MM.1S (cell line): ENCODE measurements at regions not wholly inside any gene's neighbourhood (a gene's known extent, or its start where the extent isn't known, plus 50 kb on each side); places are given as distances from the start of the nearest gene placed in this dataset.

Source experiments
- DNase-seq: peaks from one replicate; pipeline ENCODE4 v3.0.0-alpha.2; 2015
- H2AFZ ChIP-seq: fragments of 300-600 bp; sonication (generic); 2 replicates; pipeline ENCODE4 v1.6.0; 2016; ENCODE audit warnings: antibody characterized with exemption, low read length
- H3F3A ChIP-seq: fragments of 300-600 bp; sonication (generic); 2 replicates; pipeline ENCODE4 v1.6.1; 2016; ENCODE audit warnings: mild to moderate bottlenecking, antibody characterized with exemption, low read length, moderate library complexity, mixed read lengths; ENCODE audit not compliant: insufficient read depth
- H3K27ac ChIP-seq: fragments of 300-600 bp; sonication (generic); 2 replicates; pipeline ENCODE4 v1.5.1; 2016; ENCODE audit warnings: mild to moderate bottlenecking, low read length
- H3K27me3 ChIP-seq: fragments of 300-600 bp; sonication (generic); replicated peaks from 2 replicates; pipeline ENCODE4 v1.6.0; 2016; ENCODE audit warnings: low read length; ENCODE audit not compliant: insufficient read depth
- H3K36me3 ChIP-seq: fragments of 300-600 bp; sonication (generic); replicated peaks from 2 replicates; pipeline ENCODE4 v1.6.1; 2016; ENCODE audit warnings: mild to moderate bottlenecking, low read length, mixed read lengths; ENCODE audit not compliant: insufficient read depth
- H3K4me1 ChIP-seq: fragments of 300-600 bp; sonication (generic); 2 replicates; pipeline ENCODE4 v1.6.1; 2016; ENCODE audit warnings: low read length, mixed read lengths
- H3K4me2 ChIP-seq: fragments of 300-600 bp; sonication (generic); 2 replicates; pipeline ENCODE4 v1.6.0; 2016; ENCODE audit warnings: low read depth, low read length
- H3K4me3 ChIP-seq: fragments of 300-600 bp; sonication (generic); 2 replicates; pipeline ENCODE4 v1.5.1; 2016; ENCODE audit warnings: low read length, mixed read lengths
- H3K79me2 ChIP-seq: fragments of 300-600 bp; sonication (generic); 2 replicates; pipeline ENCODE4 v1.6.1; 2016; ENCODE audit warnings: mixed run types, low read length, mixed read lengths
- H3K9ac ChIP-seq: fragments of 300-600 bp; sonication (generic); 2 replicates; pipeline ENCODE4 v1.6.1; 2016; ENCODE audit warnings: low read length, mixed read lengths
- H3K9me2 ChIP-seq: fragments of 300-600 bp; sonication (generic); replicated peaks from 2 replicates; pipeline ENCODE4 v1.6.1; 2016; ENCODE audit warnings: mild to moderate bottlenecking, low read length, mixed read lengths; ENCODE audit not compliant: insufficient read depth
- H3K9me3 ChIP-seq: fragments of 300-600 bp; sonication (generic); replicated peaks from 2 replicates; pipeline ENCODE4 v1.6.1; 2016; ENCODE audit warnings: mild to moderate bottlenecking, low read length, mixed read lengths; ENCODE audit not compliant: insufficient read depth
- H4K20me1 ChIP-seq: fragments of 300-600 bp; sonication (generic); 2 replicates; pipeline ENCODE4 v1.6.1; 2016; ENCODE audit warnings: mild to moderate bottlenecking, low read length, moderate library complexity, mixed read lengths; ENCODE audit not compliant: insufficient read depth
- CTCF ChIP-seq: fragments of 300-600 bp; sonication (generic); IDR thresholded peaks from 2 replicates; pipeline ENCODE4 v1.5.1; 2016; ENCODE audit warnings: antibody characterized with exemption, low read length, mixed read lengths
- EZH2 ChIP-seq: fragments of 300-600 bp; sonication (generic); optimal IDR thresholded peaks from 2 replicates; pipeline ENCODE3; 2017; ENCODE audit warnings: low read depth, mild to moderate bottlenecking, antibody characterized with exemption, low read length, mixed read lengths
- EZH2phosphoT487 ChIP-seq: fragments of 300-600 bp; sonication (generic); IDR thresholded peaks from 2 replicates; pipeline ENCODE4 v1.6.1; 2018; ENCODE audit warnings: antibody characterized with exemption, low read length

DNA sequence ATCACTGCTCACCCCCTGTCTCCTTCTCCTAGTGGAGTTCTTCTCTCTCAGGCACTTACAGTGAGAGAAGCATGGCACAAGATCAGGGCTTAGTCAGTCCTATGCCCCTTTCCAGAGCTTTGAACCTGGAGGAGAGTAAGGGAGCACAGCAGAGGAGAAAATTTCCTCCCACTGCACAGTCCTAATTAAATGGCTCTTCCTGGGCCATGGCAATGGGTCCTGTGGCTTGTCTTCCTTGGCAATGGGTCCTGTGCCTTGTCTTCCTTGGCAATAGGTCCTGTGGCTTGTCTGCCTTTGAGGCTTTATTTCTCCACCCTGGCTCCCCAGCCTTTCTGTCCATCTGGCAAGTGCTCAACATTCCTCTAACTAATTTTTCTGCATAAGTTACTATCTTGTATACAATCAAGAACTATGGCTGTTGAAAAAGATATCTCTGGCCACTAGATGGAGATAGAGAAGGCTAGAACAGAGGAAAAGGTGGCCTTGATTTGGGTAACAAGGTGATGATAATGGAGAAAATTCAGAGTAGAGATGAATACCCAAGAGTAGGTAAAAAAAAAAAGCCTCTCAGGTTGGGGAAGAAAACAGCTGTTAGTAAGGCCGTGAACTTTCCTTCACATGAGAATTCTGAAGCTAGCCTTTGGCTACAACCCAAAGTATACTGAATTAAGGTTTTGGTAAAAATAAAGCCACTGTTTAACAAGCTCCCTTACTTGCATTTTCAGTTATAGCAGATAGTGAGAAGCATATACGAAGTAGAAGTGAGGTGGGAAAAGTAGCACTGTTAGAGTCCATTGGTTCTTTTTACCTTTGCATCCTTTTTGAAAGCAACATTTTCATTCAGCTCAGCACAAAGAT, 504.9 kb downstream of the DOK5 start:
- Histone ChIP-seq H2AFZ (no peak overlapping the region), H3K9ac (no peak overlapping the region), H3K4me2 (no peak overlapping the region), H3K27ac (no peak overlapping the region), H4K20me1 (no peaks in the 10 kb centered on the region), H3K79me2 (no peaks in the 10 kb centered on the region), H3K9me2 (no peaks in the 10 kb centered on the region), H3K27me3 (no peaks in the 10 kb centered on the region), H3K9me3 (no peaks in the 10 kb centered on the region), H3F3A (no peaks in the 10 kb centered on the region), H3K4me3 (no peak overlapping the region), H3K4me1 (no peaks in the 10 kb centered on the region), H3K36me3 (no peaks in the 10 kb centered on the region)
- TF ChIP-seq CTCF (peak; percentile 66), EZH2phosphoT487 (no peak), EZH2 (no peak)
- DNase-seq, result peak; percentile 40

DNA sequence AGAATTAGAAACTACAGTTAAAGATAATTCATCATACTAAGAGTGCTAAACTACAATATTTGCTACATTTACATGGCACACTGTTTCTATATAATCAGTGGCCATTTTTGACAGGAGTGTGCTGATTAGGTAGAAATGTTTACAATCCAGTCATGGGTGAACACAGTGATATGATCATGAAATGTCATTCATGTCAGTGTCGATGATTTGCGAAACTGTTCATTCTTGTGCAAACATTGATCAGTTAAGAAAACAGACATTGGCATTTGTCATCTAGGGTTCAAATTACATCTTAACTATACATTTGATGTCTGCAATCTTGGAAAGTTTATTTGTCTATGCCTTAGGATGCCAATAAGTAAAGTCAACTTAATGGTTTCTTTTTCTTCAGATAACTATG, 474.9 kb downstream of the DOK5 start:
- Histone ChIP-seq H3K79me2 (no peaks in the 10 kb centered on the region), H3K9me2 (no peaks in the 10 kb centered on the region), H3K9ac (no peak overlapping the region), H3K4me3 (no peak overlapping the region), H2AFZ (no peak overlapping the region), H3K27me3 (no peaks in the 10 kb centered on the region), H4K20me1 (no peaks in the 10 kb centered on the region), H3K4me1 (no peaks in the 10 kb centered on the region), H3K9me3 (no peaks in the 10 kb centered on the region), H3F3A (no peaks in the 10 kb centered on the region), H3K4me2 (no peak overlapping the region), H3K36me3 (no peaks in the 10 kb centered on the region), H3K27ac (no peak overlapping the region)
- no peak for DNase-seq
- TF ChIP-seq CTCF, result no peak

DNA sequence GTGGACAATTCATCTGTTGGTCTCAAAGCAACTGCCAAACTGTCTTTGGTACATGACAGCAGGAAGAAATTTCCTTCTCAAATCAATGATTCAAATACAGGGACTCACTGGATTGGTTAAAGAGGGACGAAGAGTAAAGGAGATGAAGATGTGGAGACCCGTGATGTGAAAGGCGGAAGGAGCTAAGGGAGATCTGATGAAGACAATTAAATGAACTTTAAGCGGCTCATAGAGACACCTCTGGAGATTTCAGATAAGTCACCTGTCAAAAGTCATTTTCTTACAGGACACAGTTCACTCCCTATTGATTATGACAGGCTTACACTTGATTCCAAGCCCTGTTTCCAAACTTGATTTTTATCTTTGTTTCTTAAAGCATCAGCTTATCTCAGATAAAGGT, 466.3 kb downstream of the DOK5 start:
- no peak for DNase-seq
- Histone ChIP-seq H3K27ac (no peak overlapping the region), H3F3A (no peaks in the 10 kb centered on the region), H3K4me1 (no peaks in the 10 kb centered on the region), H3K9me3 (no peaks in the 10 kb centered on the region), H3K4me2 (no peak overlapping the region), H2AFZ (no peak overlapping the region), H3K79me2 (no peaks in the 10 kb centered on the region), H3K27me3 (no peaks in the 10 kb centered on the region), H3K4me3 (no peak overlapping the region), H4K20me1 (no peaks in the 10 kb centered on the region), H3K36me3 (no peaks in the 10 kb centered on the region), H3K9ac (no peak overlapping the region), H3K9me2 (no peaks in the 10 kb centered on the region)
- TF ChIP-seq CTCF (no peak), EZH2 (no peak), EZH2phosphoT487 (no peak)
